K562 (cell line): ENCODE measurements at regions not wholly inside any gene's neighbourhood (a gene's known extent, or its start where the extent isn't known, plus 50 kb on each side); places are given as distances from the start of the nearest gene placed in this dataset.

Source experiments
- ATAC-seq: fragments of 200-7000 bp; cut with Tn5 transposase; 3 replicates; pipeline ENCODE4 v1.9.1; 2020; ENCODE audit warnings: moderate library complexity
- BruUV-seq: library from RNA; stranded (reverse); fragments of 400-500 nt; replicated peaks from 2 replicates; lab custom pipeline; 2021; lab: Mats Ljungman, UMichigan
- CTCF ChIA-PET: fragments of 300-600 bp; formaldehyde crosslinking; extraction: SDS; loops from one replicate; lab custom pipeline; 2021; ENCODE audit warnings: low intra/inter-chr PET ratio; lab: Yijun Ruan, JAX
- POLR2A ChIA-PET: fragments of 300-600, 350-650 bp; sonication (Branson Sonifier 250); formaldehyde crosslinking; extraction: SDS; loops from one replicate; lab custom pipeline; 2021; ENCODE audit warnings: antibody characterized with exemption, inconsistent platforms; lab: Yijun Ruan, JAX
- DNase-seq, 4 experiments: peaks; one replicate each; pipeline versions ENCODE4 v3.0.0 to v3.0.0-alpha.2; 2011 to 2018; ENCODE audit warnings: low spot score in 3 of 4, mixed read lengths in 3 of 4; ENCODE audit errors: extremely low read depth in 1 of 4
- FAIRE-seq: peaks from 2 replicates; lab custom pipeline; 2011; peaks lifted over from hg19 to GRCh38; lab: Jason Lieb, UNC
- H2AFZ ChIP-seq: 2 replicates; pipeline ENCODE4 v1.6.0; 2011; ENCODE audit warnings: low read depth, low read length, control low read depth, inconsistent platforms
- H3K27ac ChIP-seq: fragments of 200-600 bp; 3 replicates; pipeline ENCODE4 v1.8.0; 2011; ENCODE audit warnings: low read depth, mild to moderate bottlenecking, control low read depth, inconsistent platforms, low read length, moderate library complexity, mixed read lengths; ENCODE audit errors: extremely low read depth
- H3K27me3 ChIP-seq, 2 experiments: fragments of 300-600 bp in 1 of 2; 2 replicates in 1 of 2; 3 replicates in 1 of 2; pipeline versions ENCODE4 v1.6.0 to v1.8.0; 2011; ENCODE audit warnings: inconsistent platforms in 2 of 2, low read length in 2 of 2, mild to moderate bottlenecking in 1 of 2, mixed read lengths in 1 of 2, moderate library complexity in 1 of 2; ENCODE audit not compliant: control insufficient read depth in 2 of 2, insufficient read depth in 2 of 2
- H3K36me3 ChIP-seq: fragments of 300-600 bp; 3 replicates; pipeline ENCODE4 v1.8.0; 2011; ENCODE audit warnings: mild to moderate bottlenecking, low read length, inconsistent platforms; ENCODE audit not compliant: control insufficient read depth, insufficient read depth
- H3K4me1 ChIP-seq, 2 experiments: fragments of 200-600 bp in 1 of 2; replicated peaks in 1 of 2; 2 replicates in 1 of 2; 3 replicates in 1 of 2; pipeline versions ENCODE4 v1.5.1 to v1.8.0; 2011; ENCODE audit warnings: inconsistent platforms in 2 of 2, low read length in 2 of 2, mild to moderate bottlenecking in 1 of 2, mixed read lengths in 1 of 2, moderate library complexity in 1 of 2; ENCODE audit not compliant: control insufficient read depth in 2 of 2, insufficient read depth in 2 of 2
- H3K4me2 ChIP-seq: 2 replicates; pipeline ENCODE4 v1.6.1; 2011; ENCODE audit warnings: low read length, control low read depth, inconsistent platforms, mixed read lengths; ENCODE audit not compliant: insufficient read depth
- H3K4me3 ChIP-seq: fragments of 200-600 bp; sonication (generic), shearing (Covaris generic); 2 replicates; pipeline ENCODE4 v1.5.1; 2016; ENCODE audit warnings: control low read depth, inconsistent platforms
- H3K79me2 ChIP-seq: fragments of 200-600 bp; 3 replicates; pipeline ENCODE4 v1.8.0; 2011; ENCODE audit warnings: low read length, inconsistent platforms; ENCODE audit not compliant: control insufficient read depth, insufficient read depth
- H3K9ac ChIP-seq, 2 experiments: 2 replicates each; pipeline versions ENCODE4 v1.6.0 to v1.6.1; 2011; ENCODE audit warnings: low read depth in 2 of 2, low read length in 2 of 2, control low read depth in 1 of 2, inconsistent platforms in 1 of 2, mild to moderate bottlenecking in 1 of 2, mixed read lengths in 1 of 2; ENCODE audit not compliant: insufficient read depth in 1 of 2
- H3K9me1 ChIP-seq: one replicate; pipeline ENCODE4 v1.6.0; 2011; ENCODE audit warnings: inconsistent platforms, mild to moderate bottlenecking, low read length, moderate library complexity; ENCODE audit not compliant: control insufficient read depth, insufficient read depth
- H3K9me3 ChIP-seq: replicated peaks from 2 replicates; pipeline ENCODE4 v1.5.1; 2011; ENCODE audit warnings: low read depth, low read length, inconsistent platforms; ENCODE audit not compliant: control insufficient read depth, insufficient read depth
- H4K20me1 ChIP-seq: replicated peaks from 2 replicates; pipeline ENCODE4 v1.6.1; 2011; ENCODE audit warnings: low read length, inconsistent platforms, mixed read lengths; ENCODE audit not compliant: control insufficient read depth, insufficient read depth
- ATF1 ChIP-seq, 2 experiments: fragments of 450-650 bp in 1 of 2; IDR thresholded peaks; 2 replicates each; pipeline ENCODE4 v1.6.1; 2016; ENCODE audit warnings: missing compliant biosample characterization in 1 of 2, missing genetic modification characterization in 1 of 2
- CTBP1 ChIP-seq: fragments of 450-650 bp; IDR thresholded peaks from 2 replicates; pipeline ENCODE4 v1.6.1; 2016; ENCODE audit warnings: borderline replicate concordance
- FOXA1 ChIP-seq: fragments of 450-650 bp; IDR thresholded peaks from 2 replicates; pipeline ENCODE4 v1.6.1; 2016; ENCODE audit warnings: mild to moderate bottlenecking, borderline replicate concordance
- GTF3C2 ChIP-seq: IDR thresholded peaks from 3 replicates; pipeline ENCODE4 v1.6.1; 2011; ENCODE audit warnings: borderline replicate concordance, mild to moderate bottlenecking, moderate library complexity; ENCODE audit not compliant: insufficient read length; ENCODE audit errors: extremely low read depth
- HNRNPH1 ChIP-seq: fragments of 200-400 bp; formaldehyde crosslinking; optimal IDR thresholded peaks from 2 replicates; pipeline ENCODE3; 2017; ENCODE audit warnings: low read depth, mild to moderate bottlenecking, low read length, moderate library complexity
- MBD2 ChIP-seq: sonication (generic); IDR thresholded peaks from 2 replicates; pipeline ENCODE4 v1.6.1; 2016; ENCODE audit warnings: low read depth, borderline replicate concordance
- MCM5 ChIP-seq: fragments of 450-650 bp; IDR thresholded peaks from 2 replicates; pipeline ENCODE4 v1.6.1; 2016; ENCODE audit warnings: low read depth
- MECOM ChIP-seq: fragments of 250-450 bp; sonication (Bioruptor Pico); IDR thresholded peaks from 2 replicates; pipeline ENCODE4 v1.8.0; 2022; ENCODE audit warnings: inconsistent platforms
- NBN ChIP-seq: fragments of 450-650 bp; IDR thresholded peaks from 2 replicates; pipeline ENCODE4 v1.6.1; 2016; ENCODE audit warnings: low read depth, mild to moderate bottlenecking
- PATZ1 ChIP-seq: fragments of 250-450 bp; sonication (Bioruptor Pico); IDR thresholded peaks from 2 replicates; pipeline ENCODE4 v1.5.0; 2020; ENCODE audit warnings: mild to moderate bottlenecking, borderline replicate concordance
- RFX7 ChIP-seq: fragments of 250-450 bp; sonication (Bioruptor Pico); IDR thresholded peaks from 2 replicates; pipeline ENCODE4 v1.5.1; 2021; ENCODE audit warnings: mild to moderate bottlenecking
- SMC3 ChIP-seq: conservative IDR thresholded peaks from 2 replicates; pipeline ENCODE4 v1.6.1; 2011; ENCODE audit warnings: low read depth, low read length, improper control_type of control experiment; ENCODE audit not compliant: insufficient read depth
- THRA ChIP-seq: fragments of 450-650 bp; IDR thresholded peaks from 2 replicates; pipeline ENCODE4 v1.6.1; 2017; ENCODE audit warnings: mild to moderate bottlenecking, moderate library complexity
- TOE1 ChIP-seq, 2 experiments: fragments of 450-650 bp in 1 of 2; sonication (generic) in 1 of 2; formaldehyde crosslinking in 1 of 2; IDR thresholded peaks; 2 replicates each; pipeline versions ENCODE4 v1.7.1 to v1.8.0; 2016 to 2022; ENCODE audit warnings: borderline replicate concordance in 2 of 2, mild to moderate bottlenecking in 2 of 2, antibody characterized with exemption in 1 of 2, inconsistent platforms in 1 of 2, low read depth in 1 of 2, missing genetic modification reagents in 1 of 2, moderate library complexity in 1 of 2
- ZBTB1 ChIP-seq: sonication (generic); formaldehyde crosslinking; IDR thresholded peaks from 2 replicates; pipeline ENCODE4 v1.8.1; 2023; ENCODE audit warnings: missing genetic modification reagents, low read depth, mild to moderate bottlenecking, borderline replicate concordance
- ZNF165 ChIP-seq: fragments of 250-450 bp; sonication (Bioruptor Pico); IDR thresholded peaks from 2 replicates; pipeline ENCODE4 v1.4.0; 2020; ENCODE audit warnings: borderline replicate concordance
- ZNF644 ChIP-seq: fragments of 200-800 bp; sonication (Bioruptor generic); IDR thresholded peaks from 2 replicates; pipeline ENCODE4 v1.6.1; 2016; ENCODE audit warnings: low read depth, missing genetic modification characterization, missing compliant biosample characterization
- WGBS: fragments of 100-300 bp; shearing (Covaris generic); methylation state at CpG from one replicate; pipeline ENCODE4 v1.1.6; 2016; ENCODE audit warnings: low coverage, mixed read lengths; ENCODE audit not compliant: insufficient coverage; ENCODE audit errors: missing lambda C conversion rate; 5-methylcytosine and 5-hydroxymethylcytosine counted together
- in situ Hi-C: fragments of 300-500 bp; cut with MboI; formaldehyde crosslinking; loops from 4 replicates; pipeline ENCODE4 v1.15.0; 2018; ENCODE audit warnings: inconsistent platforms, mixed read lengths
- intact Hi-C: fragments of 100-400 bp; cut with micrococcal nuclease; formaldehyde crosslinking; loops from 2 replicates; pipeline ENCODE4 v1.14.2; 2022

GRCh38 chr13:32837307-32837972 lies 178.8 kb upstream of the KL start:
- 4% methylated on average over 5 of the region's 5 CpGs for WGBS
- H2AFZ ChIP-seq: no peak overlapping the region
- in situ Hi-C loops: no loop called here

More at GRCh38 chr13:32837307-32837972, 178.8 kb upstream of the KL start:
- H3K9ac ChIP-seq: no peak overlapping the region
- no peaks in the 10 kb centered on the region for H3K9me1 ChIP-seq
- H3K9me3 ChIP-seq: no peaks in the 10 kb centered on the region
- FAIRE-seq (no peak), DNase-seq (no peak), ATAC-seq (no peak)
- no peaks in the 10 kb centered on the region for H3K79me2 ChIP-seq
- ChIA-PET CTCF (no interaction called here), POLR2A (no interaction called here)
- H3K4me3 ChIP-seq: no peak overlapping the region
- peaks cover 0 to 6% of the 10 kb centered on the region in 2 experiments; a peak in 2 of 5 replicates for H3K27me3 ChIP-seq
- H3K4me1 ChIP-seq: no peaks in the 10 kb centered on the region
- no peak overlapping the region for H3K27ac ChIP-seq
- TF ChIP-seq PATZ1 (no peak), GTF3C2 (no peak), CTBP1 (no peak), TOE1 (IDR thresholded peaks at IDR 0.05; ENCODE audit: borderline replicate concordance) (no peak), TOE1 (CRISPR knock-in tag; IDR thresholded peaks at IDR 0.05; ENCODE audit: borderline replicate concordance, low read depth) (no peak), ZBTB1 (no peak), HNRNPH1 (no peak), THRA (no peak), NBN (no peak), ZNF644 (tag) (no peak), SMC3 (no peak), MECOM (CRISPR knock-in tag) (no peak), RFX7 (CRISPR knock-in tag) (no peak), MCM5 (no peak), ATF1 (CRISPR knock-in tag; IDR thresholded peaks at IDR 0.05) (no peak), ATF1 (tag; IDR thresholded peaks at IDR 0.05) (no peak), FOXA1 (no peak), MBD2 (no peak), ZNF165 (CRISPR knock-in tag) (no peak)
- no TSS peak for BruUV-seq
- no peak overlapping the region for H3K4me2 ChIP-seq
- intact Hi-C loops: no loop called here
- no peaks in the 10 kb centered on the region for H4K20me1 ChIP-seq
- H3K36me3 ChIP-seq: no peaks in the 10 kb centered on the region
